Adipocyte (in vitro differentiated cells): ENCODE measurements at regions not wholly inside any gene's neighbourhood (a gene's known extent, or its start where the extent isn't known, plus 50 kb on each side); places are given as distances from the start of the nearest gene placed in this dataset.

ENCODE experiments used
- DNase-seq: peaks from one replicate; pipeline ENCODE4 v3.0.0-alpha.2; 2015; ENCODE audit warnings: low read depth
- H3K27me3 ChIP-seq: replicated peaks from 2 replicates; pipeline ENCODE4 v1.7.0; 2013; ENCODE audit warnings: mild to moderate bottlenecking, low read length, moderate library complexity; ENCODE audit not compliant: control insufficient read depth, insufficient read depth
- H3K36me3 ChIP-seq: 2 replicates; pipeline ENCODE4 v1.7.0; 2013; ENCODE audit warnings: low read length, mild to moderate bottlenecking, moderate library complexity; ENCODE audit not compliant: control insufficient read depth, insufficient read depth, severe bottlenecking
- H3K4me1 ChIP-seq: 2 replicates; pipeline ENCODE4 v1.7.0; 2013; ENCODE audit warnings: mild to moderate bottlenecking, low read length, moderate library complexity; ENCODE audit not compliant: control insufficient read depth, insufficient read depth
- H3K4me3 ChIP-seq: 2 replicates; pipeline ENCODE4 v1.7.0; 2013; ENCODE audit warnings: mild to moderate bottlenecking, low read length, moderate library complexity
- H3K9ac ChIP-seq: 2 replicates; pipeline ENCODE4 v1.7.0; 2013; ENCODE audit warnings: mild to moderate bottlenecking, low read length, moderate library complexity
- H3K9me3 ChIP-seq: 2 replicates; pipeline ENCODE4 v1.7.0; 2013; ENCODE audit warnings: mild to moderate bottlenecking, low read length, moderate library complexity; ENCODE audit not compliant: control insufficient read depth

GRCh38 chr10:46230615-46231014 lies 56.2 kb upstream of the ANTXRL start:
- DNase-seq = no peak
- peaks cover 5% of the 10 kb centered on the region for H3K9me3 ChIP-seq
- no peak overlapping the region for H3K4me3 ChIP-seq
- no peaks in the 10 kb centered on the region for H3K36me3 ChIP-seq
- no peak overlapping the region for H3K9ac ChIP-seq
- peaks cover 36% of the 10 kb centered on the region for H3K27me3 ChIP-seq
- H3K4me1 ChIP-seq = no peaks in the 10 kb centered on the region

GRCh38 chr10:46231087-46231486 lies 55.7 kb upstream of the ANTXRL start:
- Histone ChIP-seq H3K9me3 (peaks cover 5% of the 10 kb centered on the region), H3K27me3 (peaks cover 40% of the 10 kb centered on the region), H3K4me1 (no peaks in the 10 kb centered on the region), H3K9ac (no peak overlapping the region), H3K36me3 (no peaks in the 10 kb centered on the region), H3K4me3 (no peak overlapping the region)
- DNase-seq = no peak

DNA sequence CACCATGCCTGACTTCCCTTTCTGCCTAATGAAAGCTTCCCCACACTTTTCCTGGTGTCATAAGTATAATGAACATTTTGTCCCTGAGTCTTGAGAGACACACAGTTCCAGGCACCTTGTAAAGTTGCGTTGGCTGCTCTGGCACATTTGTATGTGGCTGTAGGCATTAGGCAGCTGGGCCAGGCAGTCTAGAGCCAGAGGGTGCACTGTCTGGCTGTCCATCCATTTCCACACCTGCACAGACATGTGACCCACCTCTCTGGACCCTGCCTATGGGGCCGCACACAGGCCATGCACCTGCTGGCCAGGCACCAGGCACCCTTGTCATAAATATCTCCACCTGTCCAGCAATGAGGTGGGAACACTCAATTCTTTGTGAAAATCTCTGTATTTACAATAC lies 54.7 kb upstream of the ANTXRL start:
- Histone ChIP-seq H3K9ac (no peak overlapping the region), H3K36me3 (no peaks in the 10 kb centered on the region), H3K9me3 (peaks cover 5% of the 10 kb centered on the region), H3K4me1 (no peaks in the 10 kb centered on the region), H3K4me3 (no peak overlapping the region), H3K27me3 (peaks cover 38% of the 10 kb centered on the region)
- DNase-seq = no peak

DNA sequence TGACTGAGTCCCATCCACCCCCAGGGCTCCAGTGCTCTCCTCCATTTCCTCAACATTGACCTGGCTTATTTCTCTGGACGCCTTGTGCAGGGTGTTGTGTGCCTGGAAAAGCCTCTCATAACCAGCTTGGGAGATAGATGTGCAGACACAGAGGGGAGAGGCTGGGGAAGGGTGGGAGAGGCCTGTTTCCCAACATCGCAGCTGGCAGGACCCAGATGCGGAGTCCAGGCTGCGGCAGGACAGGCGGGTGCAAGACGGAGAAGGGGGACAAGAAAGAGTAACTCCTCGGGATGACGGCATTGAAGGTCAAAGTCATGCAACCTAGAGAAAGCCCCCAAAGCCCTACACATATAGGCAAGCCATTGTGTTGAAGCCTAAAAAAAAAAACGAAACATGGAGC lies 54.1 kb upstream of the ANTXRL start:
- Histone ChIP-seq H3K9ac (no peak overlapping the region), H3K36me3 (no peaks in the 10 kb centered on the region), H3K9me3 (peaks cover 5% of the 10 kb centered on the region), H3K27me3 (peaks cover 32% of the 10 kb centered on the region), H3K4me1 (no peaks in the 10 kb centered on the region), H3K4me3 (no peak overlapping the region)
- no peak for DNase-seq

GRCh38 chr10:46233181-46233580 lies 53.6 kb upstream of the ANTXRL start:
- no peak overlapping the region for H3K9ac ChIP-seq
- no peaks in the 10 kb centered on the region for H3K4me1 ChIP-seq
- H3K27me3 ChIP-seq = peaks cover 27% of the 10 kb centered on the region
- no peaks in the 10 kb centered on the region for H3K36me3 ChIP-seq
- no peak for DNase-seq
- H3K4me3 ChIP-seq = no peak overlapping the region
- H3K9me3 ChIP-seq = peaks cover 5% of the 10 kb centered on the region

DNA sequence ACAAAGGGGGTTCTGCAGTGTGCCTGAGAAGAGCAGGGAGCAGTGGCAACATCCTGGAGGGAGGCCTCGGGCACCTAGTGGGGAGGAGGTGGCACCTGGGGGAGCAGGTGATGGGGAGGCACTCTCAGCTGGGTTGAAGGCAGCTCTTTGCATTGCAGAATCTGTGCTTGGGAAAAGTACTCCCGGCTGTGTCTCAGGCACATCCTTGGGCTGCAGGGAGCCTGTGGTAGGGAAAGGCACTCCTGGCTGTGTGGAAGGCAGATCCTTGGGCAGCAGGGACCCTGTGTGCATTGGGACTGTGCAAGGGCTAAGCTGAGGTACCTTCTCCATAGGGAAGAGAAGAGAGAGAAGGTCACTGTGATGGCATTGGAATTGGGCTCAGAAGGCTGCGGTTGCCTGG lies 52.8 kb upstream of the ANTXRL start:
- H3K27me3 ChIP-seq = peaks cover 26% of the 10 kb centered on the region
- no peak for DNase-seq
- H3K9ac ChIP-seq = no peak overlapping the region
- peaks cover 5% of the 10 kb centered on the region for H3K9me3 ChIP-seq
- H3K4me3 ChIP-seq = no peak overlapping the region
- no peaks in the 10 kb centered on the region for H3K36me3 ChIP-seq
- H3K4me1 ChIP-seq = no peaks in the 10 kb centered on the region

- H3K27me3 ChIP-seq = peaks cover 26% of the 10 kb centered on the region
Observed at GRCh38 chr10:46234431-46235060, 52.3 kb upstream of the ANTXRL start.

DNA sequence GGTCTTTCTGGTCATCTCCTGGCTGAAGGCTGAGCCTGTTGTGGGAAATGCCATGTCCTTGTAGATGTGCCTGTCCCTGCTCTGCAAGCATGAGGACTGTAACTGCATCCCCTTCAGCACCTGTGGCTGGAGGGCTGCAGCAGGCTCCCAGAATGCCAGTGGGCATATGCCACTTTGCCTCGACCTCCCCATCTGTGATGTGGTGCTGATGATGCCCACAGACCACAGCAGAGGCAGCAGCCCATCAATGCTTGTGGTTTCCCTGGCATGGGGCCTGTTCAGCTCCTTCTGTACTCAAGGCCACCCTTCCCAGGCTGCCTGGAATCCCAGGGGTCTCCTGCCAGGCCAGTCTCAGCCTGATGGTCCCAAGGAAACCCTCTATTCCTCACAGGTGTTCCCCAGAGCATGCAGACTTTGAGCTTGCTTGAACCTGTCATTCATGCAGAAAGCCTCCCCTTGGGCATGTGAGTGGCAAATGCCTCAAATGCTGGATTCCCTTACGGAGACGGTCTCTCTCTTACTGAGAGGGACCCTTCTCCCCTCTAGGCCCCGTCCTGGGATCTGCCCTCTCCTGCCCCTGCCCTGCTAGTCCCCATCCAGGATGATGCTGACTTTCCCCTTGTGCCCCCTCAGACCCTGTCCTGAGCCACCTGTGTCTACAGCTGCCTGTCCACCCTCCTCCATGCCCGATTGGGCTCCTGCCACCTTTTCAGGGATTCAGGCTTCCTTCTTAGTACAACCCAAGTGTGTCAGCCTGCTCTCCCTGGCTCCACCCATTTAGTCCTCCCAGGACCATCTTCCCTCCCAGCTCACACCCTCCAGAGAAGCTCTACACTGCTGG lies 50.9 kb upstream of the ANTXRL start:
- H3K27me3 ChIP-seq = peaks cover 33% of the 10 kb centered on the region
- no peak overlapping the region for H3K9ac ChIP-seq
- H3K4me1 ChIP-seq = no peaks in the 10 kb centered on the region
- H3K4me3 ChIP-seq = no peak overlapping the region
- peaks cover 5% of the 10 kb centered on the region for H3K9me3 ChIP-seq
- H3K36me3 ChIP-seq = no peaks in the 10 kb centered on the region
- no peak for DNase-seq

More at GRCh38 chr10:46234431-46235060, 52.3 kb upstream of the ANTXRL start:
- Histone ChIP-seq H3K4me3 (no peak overlapping the region), H3K9ac (no peak overlapping the region), H3K4me1 (no peaks in the 10 kb centered on the region), H3K9me3 (peaks cover 5% of the 10 kb centered on the region), H3K36me3 (no peaks in the 10 kb centered on the region)
- no peak for DNase-seq

DNA sequence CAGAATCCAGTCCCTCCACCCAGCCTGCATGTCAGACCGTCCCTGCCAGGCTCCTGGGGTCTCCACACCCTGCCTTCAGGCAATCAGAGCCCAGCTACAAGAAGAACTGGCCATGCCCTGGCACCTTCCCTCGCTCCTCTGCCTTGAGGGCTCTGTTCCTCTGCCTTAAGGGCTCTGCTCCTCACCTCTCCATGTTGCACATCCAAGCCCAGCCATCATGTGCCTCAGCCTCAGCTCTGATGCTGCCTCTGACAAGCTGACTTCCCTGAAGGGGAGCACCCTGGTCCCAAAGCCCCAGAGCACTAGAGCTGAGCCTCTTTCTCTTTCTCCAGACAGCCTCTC lies 50.3 kb upstream of the ANTXRL start:
- no peak overlapping the region for H3K9ac ChIP-seq
- H3K9me3 ChIP-seq = peaks cover 7% of the 10 kb centered on the region
- H3K27me3 ChIP-seq = peaks cover 33% of the 10 kb centered on the region
- no peak overlapping the region for H3K4me3 ChIP-seq
- H3K4me1 ChIP-seq = no peaks in the 10 kb centered on the region
- no peaks in the 10 kb centered on the region for H3K36me3 ChIP-seq
- no peak for DNase-seq

- Histone ChIP-seq H3K27me3 (peaks cover 33% of the 10 kb centered on the region), H3K4me1 (no peaks in the 10 kb centered on the region), H3K36me3 (no peaks in the 10 kb centered on the region), H3K9me3 (peaks cover 13% of the 10 kb centered on the region), H3K4me3 (no peak overlapping the region), H3K9ac (no peak overlapping the region)
- no peak for DNase-seq
Observed at GRCh38 chr10:46236941-46237681, 49.7 kb upstream of the ANTXRL start.
